ENCODE measurements at regions not wholly inside any gene's neighbourhood (a gene's known extent, or its start where the extent isn't known, plus 50 kb on each side); places are given as distances from the start of the nearest gene placed in this dataset.

DNA sequence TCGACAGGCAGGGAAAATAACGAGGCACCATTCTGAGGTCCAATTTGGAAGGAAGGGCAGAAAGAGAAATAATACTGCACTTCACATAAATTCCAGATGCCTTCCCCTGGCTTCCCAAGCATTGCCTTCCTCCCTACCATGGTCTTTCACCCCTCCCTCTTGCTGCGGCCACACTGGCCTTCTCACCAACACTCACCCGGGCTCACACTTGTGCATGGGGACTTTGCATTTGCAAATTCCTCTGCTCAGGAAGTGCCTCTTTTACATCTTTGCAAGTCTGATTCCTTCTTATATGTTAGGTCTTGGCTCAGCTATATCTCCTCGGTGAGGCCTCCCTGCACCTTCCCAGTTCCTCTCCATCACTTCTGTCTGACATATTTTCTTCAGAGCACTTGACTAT is 199.4 kb downstream of the CHIC2 start:
- Histone ChIP-seq H3K9ac (ENCODE audit: insufficient read length, low read depth) (no peak overlapping the region), H3K4me1 (ENCODE audit: insufficient read depth, insufficient read length) (no peaks in the 10 kb centered on the region), H3K27me3 (ENCODE audit: insufficient read depth, insufficient read length) (no peaks in the 10 kb centered on the region), H3K4me3 (ENCODE audit: insufficient read length, low read depth) (no peak overlapping the region), H3K36me3 (ENCODE audit: insufficient read depth, insufficient read length, low read length) (no peaks in the 10 kb centered on the region), H3K9me3 (ENCODE audit: insufficient read depth, low read length) (no peaks in the 10 kb centered on the region; the same call in 1 of the 2 replicates)
- no peak for DNase-seq (ENCODE audit: low read depth, low spot score)
- TF ChIP-seq ZNF274 (IDR thresholded peaks at IDR 0.05; ENCODE audit: low read depth, low read length) (no peak), YY1 (IDR thresholded peaks at IDR 0.05; ENCODE audit: insufficient read depth, insufficient read length) (no peak), SUZ12 (IDR thresholded peaks at IDR 0.05; ENCODE audit: extremely low read depth, insufficient read depth, insufficient read length) (no peak)

- Histone ChIP-seq H3K4me3 (ENCODE audit: insufficient read length, low read depth) (no peak overlapping the region), H3K9ac (ENCODE audit: insufficient read length, low read depth) (no peak overlapping the region), H3K36me3 (ENCODE audit: insufficient read depth, insufficient read length, low read length) (no peaks in the 10 kb centered on the region), H3K27me3 (ENCODE audit: insufficient read depth, insufficient read length) (no peaks in the 10 kb centered on the region), H3K4me1 (ENCODE audit: insufficient read depth, insufficient read length) (no peaks in the 10 kb centered on the region), H3K9me3 (ENCODE audit: insufficient read depth, low read length) (no peaks in the 10 kb centered on the region; the same call in 1 of the 2 replicates)
- no peak for DNase-seq (ENCODE audit: low read depth, low spot score)
- no peak for TF ChIP-seq YY1 (IDR thresholded peaks at IDR 0.05; ENCODE audit: insufficient read depth, insufficient read length)
- TF ChIP-seq SUZ12 (IDR thresholded peaks at IDR 0.05; ENCODE audit: extremely low read depth, insufficient read depth, insufficient read length): no peak
- no peak for TF ChIP-seq ZNF274 (IDR thresholded peaks at IDR 0.05; ENCODE audit: low read depth, low read length)
Observed at GRCh38 chr4:53863736-53864365, 200.6 kb downstream of the CHIC2 start.

DNA sequence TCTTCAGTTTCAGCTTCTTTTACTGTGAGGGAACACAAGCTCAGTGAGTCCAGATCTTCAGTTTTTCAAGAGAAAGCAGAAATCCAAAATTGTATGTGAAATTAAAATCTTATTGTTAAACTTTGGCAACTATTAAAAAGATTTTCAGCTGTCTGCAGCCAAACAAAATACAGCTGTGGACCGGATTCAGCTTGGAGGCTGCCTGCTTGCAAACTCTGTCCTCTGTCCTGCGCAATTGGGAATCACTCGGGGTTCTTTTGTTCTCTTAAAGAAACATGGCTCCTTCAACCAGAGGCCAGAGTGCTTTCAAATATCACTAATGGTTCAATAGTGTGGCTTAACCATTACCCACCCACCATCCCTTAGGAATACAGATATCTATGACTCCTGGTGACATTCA is 201.2 kb downstream of the CHIC2 start:
- DNase-seq (ENCODE audit: low read depth, low spot score): no peak
- Histone ChIP-seq H3K4me1 (ENCODE audit: insufficient read depth, insufficient read length) (no peaks in the 10 kb centered on the region), H3K27me3 (ENCODE audit: insufficient read depth, insufficient read length) (no peaks in the 10 kb centered on the region), H3K9ac (ENCODE audit: insufficient read length, low read depth) (no peak overlapping the region), H3K9me3 (ENCODE audit: insufficient read depth, low read length) (no peaks in the 10 kb centered on the region), H3K4me3 (ENCODE audit: insufficient read length, low read depth) (no peak overlapping the region), H3K36me3 (ENCODE audit: insufficient read depth, insufficient read length, low read length) (no peaks in the 10 kb centered on the region)
- TF ChIP-seq SUZ12 (IDR thresholded peaks at IDR 0.05; ENCODE audit: extremely low read depth, insufficient read depth, insufficient read length): no peak

GRCh38 chr4:53861856-53862610 is 202.4 kb downstream of the CHIC2 start:
- Histone ChIP-seq H3K4me1 (ENCODE audit: insufficient read depth, insufficient read length) (no peaks in the 10 kb centered on the region), H3K36me3 (ENCODE audit: insufficient read depth, insufficient read length, low read length) (no peaks in the 10 kb centered on the region), H3K4me3 (ENCODE audit: insufficient read length, low read depth) (no peak overlapping the region), H3K9ac (ENCODE audit: insufficient read length, low read depth) (no peak overlapping the region), H3K9me3 (ENCODE audit: insufficient read depth, low read length) (no peaks in the 10 kb centered on the region), H3K27me3 (ENCODE audit: insufficient read depth, insufficient read length) (no peaks in the 10 kb centered on the region)
- DNase-seq (ENCODE audit: low read depth, low spot score): no peak
- no peak for TF ChIP-seq ZNF274 (IDR thresholded peaks at IDR 0.05; ENCODE audit: low read depth, low read length)
- TF ChIP-seq SUZ12 (IDR thresholded peaks at IDR 0.05; ENCODE audit: extremely low read depth, insufficient read depth, insufficient read length): no peak
- no peak for TF ChIP-seq YY1 (IDR thresholded peaks at IDR 0.05; ENCODE audit: insufficient read depth, insufficient read length)

DNA sequence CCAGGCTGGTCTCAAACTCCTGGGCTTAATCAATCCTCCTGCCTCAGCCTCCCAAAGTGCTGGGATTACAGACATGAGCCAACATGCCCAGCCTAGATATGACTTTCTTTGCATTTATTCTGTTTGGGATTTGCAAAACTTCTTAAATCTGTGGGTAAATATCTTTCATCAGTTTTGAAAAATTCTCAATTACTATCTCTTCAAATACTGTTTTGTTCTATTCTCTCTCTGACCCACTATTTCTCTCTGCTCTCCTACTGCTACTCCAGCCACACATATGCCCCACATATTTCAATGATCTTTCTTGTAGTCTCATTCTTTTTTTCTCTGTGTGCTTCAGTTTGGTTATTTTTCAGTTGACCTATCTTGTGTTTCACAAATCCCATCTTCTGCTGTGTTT is 205.1 kb downstream of the CHIC2 start:
- H3K9ac ChIP-seq (ENCODE audit: insufficient read length, low read depth): no peak overlapping the region
- no peaks in the 10 kb centered on the region for H3K36me3 ChIP-seq (ENCODE audit: insufficient read depth, insufficient read length, low read length)
- no peaks in the 10 kb centered on the region for H3K4me1 ChIP-seq (ENCODE audit: insufficient read depth, insufficient read length)
- H3K9me3 ChIP-seq (ENCODE audit: insufficient read depth, low read length): no peaks in the 10 kb centered on the region
- TF ChIP-seq ZNF274 (IDR thresholded peaks at IDR 0.05; ENCODE audit: low read depth, low read length) (no peak), YY1 (IDR thresholded peaks at IDR 0.05; ENCODE audit: insufficient read depth, insufficient read length) (no peak), SUZ12 (IDR thresholded peaks at IDR 0.05; ENCODE audit: extremely low read depth, insufficient read depth, insufficient read length) (no peak)
- H3K4me3 ChIP-seq (ENCODE audit: insufficient read length, low read depth): no peak overlapping the region
- DNase-seq (ENCODE audit: low read depth, low spot score): no peak
- H3K27me3 ChIP-seq (ENCODE audit: insufficient read depth, insufficient read length): no peaks in the 10 kb centered on the region

- TF ChIP-seq ZNF274 (IDR thresholded peaks at IDR 0.05; ENCODE audit: low read depth, low read length): no peak
- no peak for TF ChIP-seq YY1 (IDR thresholded peaks at IDR 0.05; ENCODE audit: insufficient read depth, insufficient read length)
- TF ChIP-seq SUZ12 (IDR thresholded peaks at IDR 0.05; ENCODE audit: extremely low read depth, insufficient read depth, insufficient read length): no peak
Observed at GRCh38 chr4:53858744-53859143, 205.7 kb downstream of the CHIC2 start.

DNA sequence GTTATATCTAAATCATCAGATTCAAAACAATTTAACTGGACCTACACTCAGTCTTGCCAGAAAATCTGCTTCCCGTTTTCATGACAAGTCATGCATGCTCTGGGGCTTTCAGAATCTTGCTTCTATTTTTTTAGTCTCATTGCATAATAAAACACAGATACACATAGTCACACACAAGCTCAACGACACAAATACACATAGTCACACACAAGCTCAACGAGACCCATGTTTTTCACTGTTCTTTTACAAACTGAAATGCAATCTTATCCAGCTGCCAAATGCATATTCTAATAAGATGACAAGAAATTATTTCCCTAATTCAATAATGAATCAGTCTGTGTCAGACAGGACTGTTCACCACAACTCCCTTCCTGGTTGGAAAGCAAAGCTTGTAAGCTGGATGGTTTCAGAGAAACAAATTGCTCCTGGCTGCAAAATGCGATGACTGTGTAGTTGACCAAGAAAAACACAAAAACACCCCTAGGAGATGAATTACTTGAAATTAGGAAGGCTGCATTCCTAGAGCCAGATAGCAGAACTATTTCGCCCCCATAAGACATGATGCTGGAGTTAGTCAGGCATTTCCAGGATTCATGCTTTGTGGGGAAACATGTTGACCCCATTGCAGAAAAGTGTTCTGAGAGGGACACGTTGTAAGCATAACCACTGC is 208.7 kb downstream of the CHIC2 start:
- H3K9ac ChIP-seq (ENCODE audit: insufficient read length, low read depth): no peak overlapping the region
- H3K9me3 ChIP-seq (ENCODE audit: insufficient read depth, low read length): no peaks in the 10 kb centered on the region
- no peak overlapping the region for H3K4me3 ChIP-seq (ENCODE audit: insufficient read length, low read depth)
- TF ChIP-seq SUZ12 (IDR thresholded peaks at IDR 0.05; ENCODE audit: extremely low read depth, insufficient read depth, insufficient read length): no peak
- TF ChIP-seq YY1 (IDR thresholded peaks at IDR 0.05; ENCODE audit: insufficient read depth, insufficient read length): no peak
- no peak for TF ChIP-seq ZNF274 (IDR thresholded peaks at IDR 0.05; ENCODE audit: low read depth, low read length)
- H3K4me1 ChIP-seq (ENCODE audit: insufficient read depth, insufficient read length): no peaks in the 10 kb centered on the region
- no peaks in the 10 kb centered on the region for H3K27me3 ChIP-seq (ENCODE audit: insufficient read depth, insufficient read length)
- no peaks in the 10 kb centered on the region for H3K36me3 ChIP-seq (ENCODE audit: insufficient read depth, insufficient read length, low read length)
- no peak for DNase-seq (ENCODE audit: low read depth, low spot score)

More at GRCh38 chr4:53858744-53859143, 205.7 kb downstream of the CHIC2 start:
- Histone ChIP-seq H3K4me1 (ENCODE audit: insufficient read depth, insufficient read length) (no peaks in the 10 kb centered on the region), H3K4me3 (ENCODE audit: insufficient read length, low read depth) (no peak overlapping the region), H3K9me3 (ENCODE audit: insufficient read depth, low read length) (no peaks in the 10 kb centered on the region), H3K36me3 (ENCODE audit: insufficient read depth, insufficient read length, low read length) (no peaks in the 10 kb centered on the region), H3K9ac (ENCODE audit: insufficient read length, low read depth) (no peak overlapping the region), H3K27me3 (ENCODE audit: insufficient read depth, insufficient read length) (no peaks in the 10 kb centered on the region)
- DNase-seq (ENCODE audit: low read depth, low spot score): no peak
